Endothelial cell of umbilical vein (primary cell): ENCODE measurements at regions not wholly inside any gene's neighbourhood (a gene's known extent, or its start where the extent isn't known, plus 50 kb on each side); places are given as distances from the start of the nearest gene placed in this dataset.

Experiments used
- BruUV-seq: library from RNA; stranded (reverse); fragments of 400-500 nt; replicated peaks from 2 replicates; lab custom pipeline; 2021; lab: Mats Ljungman, UMichigan
- CTCF ChIA-PET: fragments of 300-600, 350-600 bp; sonication (Branson Sonifier 250); formaldehyde crosslinking; loops from one replicate; lab custom pipeline; 2021; ENCODE audit warnings: antibody characterized with exemption, inconsistent platforms; lab: Charles Lee
- POLR2A ChIA-PET: fragments of 300-600, 350-600 bp; sonication (Branson Sonifier 250); formaldehyde crosslinking; loops from one replicate; lab custom pipeline; 2021; ENCODE audit warnings: antibody characterized with exemption, inconsistent platforms; lab: Charles Lee
- DNase-seq: peaks from one replicate; pipeline ENCODE4 v3.0.0-alpha.2; 2011; ENCODE audit warnings: low read depth, low spot score
- FAIRE-seq: peaks from 2 replicates; lab custom pipeline; 2011; peaks lifted over from hg19 to GRCh38; lab: Jason Lieb, UNC
- H2AFZ ChIP-seq: 2 replicates; pipeline ENCODE4 v1.6.0; 2012; ENCODE audit warnings: low read depth, low read length, control low read depth, inconsistent platforms
- H3K27ac ChIP-seq: 2 replicates; pipeline ENCODE4 v1.5.1; 2011; ENCODE audit warnings: low read depth, mild to moderate bottlenecking, control low read depth, low read length, moderate library complexity; ENCODE audit not compliant: insufficient read depth
- H3K27me3 ChIP-seq, 2 experiments: 2 replicates each; pipeline versions ENCODE4 v1.6.0 to v1.6.1; 2011; ENCODE audit warnings: low read length in 2 of 2, mixed read lengths in 1 of 2; ENCODE audit not compliant: control insufficient read depth in 2 of 2, insufficient read depth in 2 of 2
- H3K36me3 ChIP-seq, 2 experiments: 2 replicates in 1 of 2; 3 replicates in 1 of 2; pipeline ENCODE4 v1.5.1; 2011; ENCODE audit warnings: low read length in 2 of 2, mild to moderate bottlenecking in 1 of 2, moderate library complexity in 1 of 2; ENCODE audit not compliant: control insufficient read depth in 2 of 2, insufficient read depth in 2 of 2; ENCODE audit errors: extremely low read depth in 1 of 2
- H3K4me1 ChIP-seq: 3 replicates; pipeline ENCODE4 v1.5.1; 2011; ENCODE audit warnings: mild to moderate bottlenecking, low read length; ENCODE audit not compliant: control insufficient read depth, insufficient read depth; ENCODE audit errors: extremely low read depth
- H3K4me2 ChIP-seq: 2 replicates; pipeline ENCODE4 v1.6.1; 2011; ENCODE audit warnings: low read length, control low read depth, mixed read lengths; ENCODE audit not compliant: insufficient read depth
- H3K4me3 ChIP-seq, 3 experiments: fragments of 200-600 bp in 1 of 3; sonication (generic), shearing (Covaris generic) in 1 of 3; replicated peaks in 1 of 3; 2 replicates each; pipeline ENCODE4 v1.5.1; 2011 to 2016; ENCODE audit warnings: control low read depth in 3 of 3, low read length in 3 of 3, mild to moderate bottlenecking in 2 of 3, inconsistent platforms in 1 of 3, low read depth in 1 of 3, moderate library complexity in 1 of 3; ENCODE audit not compliant: insufficient read depth in 1 of 3
- H3K79me2 ChIP-seq: 2 replicates; pipeline ENCODE4 v1.6.0; 2012; ENCODE audit warnings: low read length, inconsistent platforms; ENCODE audit not compliant: control insufficient read depth, insufficient read depth
- H3K9ac ChIP-seq: replicated peaks from 2 replicates; pipeline ENCODE3; 2011; ENCODE audit warnings: low read length, control low read depth; ENCODE audit not compliant: insufficient read depth; ENCODE audit errors: extremely low read depth
- H3K9me1 ChIP-seq: replicated peaks from 3 replicates; pipeline ENCODE4 v1.6.0; 2011; ENCODE audit warnings: mild to moderate bottlenecking, low read length; ENCODE audit not compliant: control insufficient read depth, insufficient read depth; ENCODE audit errors: extremely low read depth
- H3K9me3 ChIP-seq: replicated peaks from 2 replicates; pipeline ENCODE4 v1.5.1; 2012; ENCODE audit warnings: low read length, inconsistent platforms; ENCODE audit not compliant: control insufficient read depth, insufficient read depth
- H4K20me1 ChIP-seq: replicated peaks from 2 replicates; pipeline ENCODE3; 2011; ENCODE audit warnings: mild to moderate bottlenecking, low read length; ENCODE audit not compliant: control insufficient read depth, insufficient read depth; ENCODE audit errors: extremely low read depth
- CTCF ChIP-seq, 2 donors: IDR thresholded peaks; 1 replicate in 1 of 2; 2 replicates in 1 of 2; pipeline ENCODE4 v1.5.1; 2011; ENCODE audit warnings: low read length in 2 of 2, mild to moderate bottlenecking in 2 of 2, moderate library complexity in 2 of 2, control low read depth in 1 of 2, inconsistent platforms in 1 of 2, low read depth in 1 of 2; ENCODE audit not compliant: insufficient read depth in 1 of 2; ENCODE audit errors: extremely low read depth in 1 of 2
- EZH2 ChIP-seq: IDR thresholded peaks from 2 replicates; pipeline ENCODE4 v1.6.1; 2012; ENCODE audit warnings: borderline replicate concordance, low read depth, mild to moderate bottlenecking, moderate library complexity, low read length, inconsistent platforms; ENCODE audit not compliant: severe bottlenecking
- FOS ChIP-seq: IDR thresholded peaks from 2 replicates; pipeline ENCODE4 v1.6.1; 2011; ENCODE audit warnings: mild to moderate bottlenecking, low read length, moderate library complexity, borderline replicate concordance; ENCODE audit not compliant: insufficient read depth
- GATA2 ChIP-seq: IDR thresholded peaks from 2 replicates; pipeline ENCODE4 v1.7.0; 2011; ENCODE audit warnings: low read depth, mild to moderate bottlenecking, moderate library complexity, mixed read lengths, low read length; ENCODE audit not compliant: insufficient read length, insufficient read depth
- JUN ChIP-seq: IDR thresholded peaks from 2 replicates; pipeline ENCODE4 v1.6.1; 2011; ENCODE audit warnings: borderline replicate concordance, low read depth; ENCODE audit not compliant: insufficient read length, insufficient read depth
- MAX ChIP-seq: IDR thresholded peaks from 2 replicates; pipeline ENCODE4 v1.6.1; 2011; ENCODE audit not compliant: insufficient read depth, insufficient read length
- MYC ChIP-seq: IDR thresholded peaks from one replicate; pipeline ENCODE4 v1.6.1; 2011; ENCODE audit warnings: mild to moderate bottlenecking, low read depth, low read length
- POLR2A ChIP-seq: IDR thresholded peaks from 2 replicates; pipeline ENCODE4 v1.6.1; 2012; ENCODE audit warnings: low read depth, mild to moderate bottlenecking, control low read depth, low read length
- POLR2AphosphoS5 ChIP-seq: IDR thresholded peaks from 2 replicates; pipeline ENCODE4 v1.6.1; 2012; ENCODE audit warnings: low read depth, mild to moderate bottlenecking, control low read depth, low read length, moderate library complexity; ENCODE audit not compliant: insufficient read depth
- dilution Hi-C: fragments of 300-500 bp; cut with MboI; formaldehyde crosslinking; loops from one replicate; pipeline ENCODE4 v1.15.0; 2019; ENCODE audit warnings: low sequenced_read_pairs; ENCODE audit not compliant: extremely low pct_ligation_motif_present
- intact Hi-C: fragments of 100-400 bp; cut with micrococcal nuclease; formaldehyde crosslinking; loops from one replicate; pipeline ENCODE4 v1.10.0; 2022

- ChIA-PET CTCF (interaction anchor here (1.0 kb wide), 1 partner anchor 9 kb away, joined by 5 read pairs; no protein-coding TSS in a partner anchor), POLR2A (no interaction called here)
- Histone ChIP-seq H3K9me1 (no peaks in the 10 kb centered on the region), H3K4me2 (no peak overlapping the region), H3K9me3 (no peaks in the 10 kb centered on the region), H3K9ac (no peak overlapping the region), H3K4me3 (no peak overlapping the region), H2AFZ (no peak overlapping the region), H3K79me2 (no peaks in the 10 kb centered on the region), H4K20me1 (no peaks in the 10 kb centered on the region), H3K27me3 (no peaks in the 10 kb centered on the region), H3K4me1 (no peaks in the 10 kb centered on the region), H3K36me3 (no peaks in the 10 kb centered on the region), H3K27ac (no peak overlapping the region)
- no TSS peak for BruUV-seq
- TF ChIP-seq MAX (no peak), MYC (no peak), GATA2 (no peak), EZH2 (no peak), POLR2AphosphoS5 (no peak), FOS (no peak), JUN (no peak), CTCF (IDR thresholded peaks at IDR 0.05; ENCODE audit: extremely low read depth in 1 of 2, insufficient read depth in 1 of 2, low read depth in 1 of 2, low read length in 2 of 2) (no peak), POLR2A (no peak)
- dilution Hi-C loops (no loop called here), intact Hi-C loops (no loop called here)
- DNase-seq (no peak), FAIRE-seq (no peak)
Measured at GRCh38 chr4:131159261-131159660, 1989.8 kb upstream of the PCDH10 start.
